ENCODE measurements at regions not wholly inside any gene's neighbourhood (a gene's known extent, or its start where the extent isn't known, plus 50 kb on each side); places are given as distances from the start of the nearest gene placed in this dataset.

DNA sequence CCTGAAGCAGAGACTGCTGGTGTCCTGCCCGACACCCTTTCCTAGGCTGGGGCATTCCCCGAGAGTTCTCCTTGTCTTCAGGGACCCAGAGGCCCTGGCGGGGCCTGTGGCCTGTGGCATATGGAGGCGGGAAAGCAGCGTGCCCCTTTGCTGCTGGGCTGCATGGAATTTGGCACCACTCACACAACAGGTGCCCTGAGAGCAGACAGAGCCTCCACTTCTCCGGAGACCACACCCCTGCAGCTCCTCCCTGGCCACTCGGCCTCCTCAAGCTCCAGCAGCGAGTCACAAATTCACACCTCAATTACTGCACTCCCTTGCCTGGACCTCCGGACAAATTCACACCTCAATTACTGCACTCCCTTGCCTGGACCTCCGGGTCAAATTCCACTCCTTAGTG lies 1375.2 kb downstream of the TBC1D22A start:
- no peak for DNase-seq

DNA sequence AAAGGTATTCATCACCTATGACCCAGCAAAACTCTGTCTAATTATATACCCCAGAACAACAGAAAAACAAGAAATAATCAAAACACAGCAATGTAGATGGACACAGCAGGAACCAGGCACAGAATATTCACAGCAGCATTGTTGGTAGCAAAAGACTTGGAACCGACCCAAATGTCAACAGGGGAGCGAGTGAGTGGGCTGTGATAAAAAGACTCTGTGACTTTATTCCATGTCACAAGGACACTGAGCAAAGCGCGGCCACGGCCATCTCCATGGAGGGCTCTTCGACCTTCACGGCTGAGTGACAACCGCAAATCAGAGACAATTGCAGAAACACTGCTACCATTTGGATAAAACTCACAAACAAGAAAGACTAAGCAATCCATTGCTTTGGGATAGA lies 1373.1 kb downstream of the TBC1D22A start:
- no peak for DNase-seq

DNA sequence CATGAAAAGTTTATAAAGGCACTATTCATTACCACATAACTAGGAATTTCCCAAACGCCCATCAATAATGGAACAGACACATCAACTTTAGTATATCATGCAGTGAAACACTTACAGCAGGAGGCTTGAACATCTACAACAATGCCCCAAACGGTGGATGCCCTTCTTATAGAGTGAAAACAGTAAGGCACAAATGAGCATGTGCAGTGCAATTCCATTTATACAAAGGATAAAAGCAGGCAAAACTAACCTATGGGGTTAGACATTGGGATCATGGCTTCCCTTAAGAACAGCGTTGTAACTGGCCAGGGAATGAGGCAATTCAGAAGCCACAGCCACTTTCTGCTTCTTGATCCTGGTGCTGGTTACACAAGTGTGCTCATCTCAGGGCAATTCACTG lies 1363.0 kb downstream of the TBC1D22A start:
- DNase-seq: no peak

DNA sequence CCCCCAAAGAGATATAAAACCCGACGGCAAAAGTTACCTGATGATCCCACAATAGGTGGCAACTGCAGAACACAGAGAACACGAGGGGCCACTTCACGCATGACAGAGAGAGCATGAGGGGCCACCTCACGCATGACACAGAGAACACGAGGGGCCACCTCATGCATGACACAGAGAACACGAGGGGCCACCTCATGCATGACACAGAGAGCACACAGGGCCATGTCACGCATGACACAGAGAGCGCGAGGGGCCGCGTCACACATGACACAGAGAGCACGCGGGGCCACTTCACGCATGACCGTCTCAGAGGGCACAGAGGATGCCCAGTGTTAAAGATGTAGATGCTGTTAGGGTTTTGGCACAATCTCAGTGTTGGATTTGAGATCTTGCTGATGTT lies 1359.5 kb downstream of the TBC1D22A start:
- DNase-seq: no peak

DNA sequence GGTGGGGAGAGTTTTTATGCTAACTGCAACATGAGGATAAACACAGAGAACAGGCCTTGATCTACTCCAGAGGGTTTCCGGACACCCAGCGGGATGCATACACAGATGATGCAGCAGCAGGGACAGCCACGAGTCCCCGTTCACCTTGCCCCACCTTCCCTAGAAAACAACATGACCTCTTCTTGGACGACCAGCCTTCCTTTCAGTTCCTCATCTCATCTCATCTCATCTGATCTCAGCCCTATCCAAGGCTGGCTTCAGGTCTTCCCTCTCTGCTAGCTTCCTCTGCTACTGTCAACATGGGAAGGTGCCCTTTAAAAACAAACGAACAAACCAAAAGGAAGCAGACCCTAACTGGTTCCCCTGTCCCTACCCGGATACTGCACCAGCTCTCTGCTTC lies 1356.2 kb downstream of the TBC1D22A start:
- no peak for DNase-seq

DNA sequence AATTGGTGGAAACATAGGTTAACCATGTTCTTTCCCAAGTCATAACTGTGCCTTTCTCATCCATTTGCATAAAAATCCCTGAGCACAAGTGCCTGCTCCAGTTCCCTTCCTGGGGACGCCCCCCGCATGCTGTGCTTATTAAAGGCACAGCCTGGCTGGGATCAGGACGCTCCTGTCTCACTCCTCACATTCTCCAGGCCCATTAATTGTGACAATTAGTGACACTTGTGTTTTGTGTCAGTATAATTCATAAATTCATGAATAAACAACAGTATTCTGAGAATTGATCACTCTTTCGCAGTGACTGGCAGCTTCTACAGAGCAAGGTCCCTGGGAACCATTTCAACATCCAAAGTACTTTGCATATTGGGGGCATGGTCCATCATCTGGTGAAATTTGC lies 1354.4 kb downstream of the TBC1D22A start:
- no peak for DNase-seq

DNA sequence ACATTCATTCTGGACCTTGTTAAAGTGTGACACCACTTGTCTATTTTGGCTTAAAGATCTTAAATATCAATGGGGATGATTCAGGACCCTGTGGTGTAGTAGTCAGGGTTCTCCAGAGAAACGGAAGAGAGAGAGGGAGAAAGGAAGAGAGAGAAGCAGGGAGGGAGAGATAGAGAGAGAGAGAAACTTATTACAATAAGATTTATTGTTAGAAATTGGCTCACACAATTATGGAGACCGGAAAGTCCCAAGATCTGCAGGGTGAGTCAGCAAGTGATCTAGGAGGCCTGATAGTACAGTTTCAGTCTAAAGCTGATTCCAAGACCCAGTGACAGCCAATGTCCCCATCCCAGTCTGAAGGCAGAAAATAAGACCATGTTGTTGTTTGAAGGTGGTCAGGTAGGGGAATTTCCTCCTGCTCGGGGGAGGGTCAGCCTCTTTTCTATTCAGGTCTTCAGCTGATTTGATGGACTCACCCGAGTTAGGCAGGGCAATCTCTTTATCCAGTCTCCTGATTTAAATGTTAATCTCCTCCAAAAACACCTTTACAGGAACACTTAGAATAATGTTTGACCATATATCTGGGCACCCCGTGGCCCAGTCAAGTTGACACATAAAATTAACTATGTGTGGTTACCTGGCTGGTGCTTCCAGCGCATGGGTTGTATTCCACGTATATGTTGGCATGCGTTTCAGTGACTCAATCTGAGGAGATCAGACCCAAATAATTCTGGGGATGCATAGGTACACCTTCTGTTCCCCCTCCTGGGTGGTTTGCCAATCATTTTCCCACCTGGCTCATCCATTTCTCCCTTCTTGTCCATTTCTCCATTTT lies 1350.5 kb downstream of the TBC1D22A start:
- DNase-seq: no peak

DNA sequence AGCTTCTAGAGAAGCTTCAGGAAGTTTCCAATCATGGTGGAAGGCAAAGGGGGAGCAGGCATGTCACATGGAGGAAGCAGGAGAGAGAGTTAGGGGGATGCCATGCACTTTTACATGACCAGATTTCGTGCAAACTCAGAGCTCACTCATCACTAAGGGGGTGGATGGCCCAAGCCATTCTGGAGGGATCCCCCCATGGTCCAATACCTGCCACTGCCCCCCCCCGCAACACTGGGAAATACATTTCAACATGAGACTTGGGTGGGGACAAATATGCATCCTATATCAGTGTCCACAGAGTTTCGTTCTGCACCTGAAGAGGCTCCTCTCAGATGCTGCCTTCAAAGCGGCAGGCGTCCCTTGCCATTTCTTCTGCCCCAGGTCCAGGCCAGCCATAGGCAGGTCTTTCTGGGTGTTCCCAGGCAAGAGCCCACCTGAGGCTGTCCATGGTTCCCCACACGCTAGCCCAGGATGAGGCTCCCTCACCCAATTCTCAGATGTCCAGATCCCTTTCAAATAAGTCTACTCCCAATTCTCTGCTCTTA lies 1344.3 kb downstream of the TBC1D22A start:
- DNase-seq: no peak

DNA sequence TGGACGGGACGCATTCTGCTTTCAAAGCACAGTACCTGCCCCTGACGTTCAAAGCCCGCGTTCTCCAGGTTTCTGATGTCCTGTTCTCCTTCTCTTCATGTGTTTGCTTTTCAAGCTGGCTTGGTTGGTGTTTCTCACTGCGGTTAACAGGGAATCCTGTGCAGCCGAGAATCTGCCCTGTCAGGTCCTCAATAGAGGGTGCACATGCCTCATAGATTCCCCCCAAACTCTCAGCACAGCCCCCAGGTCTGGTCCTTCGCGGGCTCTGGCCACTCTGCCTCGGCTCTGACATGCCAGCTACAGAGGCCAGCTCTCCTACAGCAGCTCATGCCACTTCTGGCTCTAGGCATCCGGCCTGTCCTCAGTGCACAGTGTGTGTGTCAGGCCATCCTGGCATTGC lies 1343.8 kb downstream of the TBC1D22A start:
- no peak for DNase-seq

DNA sequence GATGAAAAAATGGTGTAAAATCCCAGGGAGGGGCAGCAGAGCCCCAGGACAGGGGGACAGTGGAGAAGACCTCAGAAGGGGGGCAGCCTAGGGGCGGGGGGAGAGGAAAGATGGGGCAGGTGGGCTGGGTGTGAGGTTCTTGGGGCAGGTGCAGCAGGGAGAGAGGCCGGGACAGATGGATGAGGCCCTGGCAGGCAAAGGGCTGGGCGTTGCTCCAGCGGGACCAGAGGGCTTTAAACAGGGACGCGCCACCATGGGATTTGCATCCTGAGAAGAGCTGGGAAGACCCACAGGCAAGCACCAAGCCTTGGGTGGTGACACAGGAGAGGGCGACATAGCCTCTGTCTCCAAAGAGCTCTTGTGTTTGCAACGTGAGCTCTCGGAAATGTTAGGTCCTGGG lies 1342.8 kb downstream of the TBC1D22A start:
- no peak for DNase-seq

DNA sequence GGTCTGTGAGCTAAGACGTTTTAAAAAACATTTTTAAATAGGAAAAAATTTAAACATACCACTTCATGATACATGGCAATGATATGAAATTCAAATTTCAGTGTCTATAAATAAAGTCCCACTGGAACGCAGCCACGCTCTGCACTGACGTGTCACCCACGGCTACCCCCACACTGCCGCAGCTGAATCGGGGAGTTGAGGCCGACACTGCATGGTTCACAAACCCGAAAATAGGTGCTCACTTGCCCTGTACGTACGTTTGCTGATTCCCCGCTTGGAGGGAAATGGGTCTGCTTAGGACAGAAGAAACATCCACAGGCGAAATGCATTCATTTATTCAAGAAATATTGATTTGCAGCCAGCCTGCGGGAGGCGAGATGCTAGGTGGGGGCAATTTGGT lies 1342.3 kb downstream of the TBC1D22A start:
- DNase-seq: no peak

DNA sequence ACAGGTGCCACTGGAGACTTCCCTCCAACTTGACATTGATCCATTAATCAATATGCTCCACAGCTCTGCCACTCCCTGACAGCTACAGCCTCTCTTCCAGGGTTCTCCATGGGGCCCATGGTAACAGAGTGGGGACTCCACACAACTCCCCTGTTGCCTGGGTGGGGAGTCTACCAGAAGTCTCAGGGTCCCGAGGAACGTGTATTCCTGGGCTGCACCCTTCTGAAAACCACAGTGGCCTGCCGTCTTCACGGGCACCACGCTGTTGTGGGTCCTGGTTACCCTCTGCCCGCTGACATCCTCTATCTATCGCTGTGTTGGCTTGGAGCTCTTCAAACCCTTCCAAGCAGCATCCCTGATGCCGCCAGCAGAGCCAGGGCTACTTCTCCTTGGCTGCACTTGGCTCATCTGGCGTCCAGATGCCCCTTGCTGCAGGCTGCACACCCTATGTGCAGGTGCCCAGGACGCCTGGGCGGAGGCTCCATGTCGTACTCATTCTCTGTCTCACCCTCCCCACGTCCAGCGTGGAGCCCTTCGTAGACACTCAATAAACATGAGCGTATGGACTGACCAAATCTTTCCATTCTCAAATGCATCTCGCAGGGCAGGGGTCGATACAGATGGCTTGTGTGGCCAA lies 1341.8 kb downstream of the TBC1D22A start:
- no peak for DNase-seq

DNA sequence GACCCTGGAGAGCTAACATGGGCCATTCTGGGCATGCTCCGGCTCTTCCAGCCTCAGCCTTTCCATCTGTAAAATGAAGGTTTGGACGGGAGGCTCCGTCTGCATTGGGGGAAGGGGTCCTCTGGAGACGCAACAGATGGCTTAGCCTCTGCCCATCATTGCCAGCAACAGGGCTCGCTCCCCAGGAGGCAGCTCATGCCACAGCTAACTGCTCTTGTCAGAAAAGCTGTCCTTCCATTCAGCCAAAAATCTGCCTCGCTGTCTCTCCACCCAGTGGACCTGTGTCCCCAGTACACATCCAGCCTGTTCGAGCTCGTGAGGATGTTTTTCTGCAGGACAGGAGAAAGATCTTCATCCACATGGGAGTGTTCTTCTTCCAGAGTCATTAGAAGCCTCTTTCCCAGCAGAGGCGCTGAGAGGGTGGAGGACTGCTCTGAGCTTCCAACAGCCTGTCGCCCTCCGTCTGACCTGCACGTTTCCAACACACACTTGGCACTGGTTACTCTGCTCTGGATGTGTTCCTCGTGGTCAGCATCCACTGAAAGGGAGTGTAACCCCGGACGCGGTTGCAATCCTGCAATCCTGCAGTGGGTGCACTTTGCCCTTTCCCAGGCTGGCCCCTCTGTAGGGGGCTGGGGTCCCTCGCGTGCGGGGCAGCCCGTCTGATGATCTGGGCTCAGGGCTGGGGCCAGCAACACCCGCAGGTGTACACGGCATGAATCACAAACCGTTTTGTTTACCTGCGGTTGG lies 1340.9 kb downstream of the TBC1D22A start:
- no peak for DNase-seq

DNA sequence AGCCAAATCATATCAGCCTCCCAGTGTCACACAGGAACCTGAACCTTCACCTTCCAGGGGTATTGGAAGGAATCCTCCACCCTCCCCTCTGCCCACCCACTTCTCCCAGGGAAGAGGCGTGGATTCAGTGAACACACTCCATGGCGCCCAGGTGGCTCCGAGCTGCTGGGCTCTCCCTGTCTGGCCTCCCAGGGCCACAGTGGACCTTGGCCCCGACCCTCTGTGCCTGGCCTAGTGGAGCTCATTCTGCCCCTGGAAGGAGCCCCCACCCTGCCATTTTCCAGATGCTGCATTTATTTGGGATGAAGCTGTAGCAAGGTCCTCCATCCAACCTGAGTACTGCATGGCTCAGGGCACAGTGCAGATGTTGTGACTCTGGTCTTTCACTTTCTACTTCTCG lies 1340.1 kb downstream of the TBC1D22A start:
- DNase-seq: no peak

DNA sequence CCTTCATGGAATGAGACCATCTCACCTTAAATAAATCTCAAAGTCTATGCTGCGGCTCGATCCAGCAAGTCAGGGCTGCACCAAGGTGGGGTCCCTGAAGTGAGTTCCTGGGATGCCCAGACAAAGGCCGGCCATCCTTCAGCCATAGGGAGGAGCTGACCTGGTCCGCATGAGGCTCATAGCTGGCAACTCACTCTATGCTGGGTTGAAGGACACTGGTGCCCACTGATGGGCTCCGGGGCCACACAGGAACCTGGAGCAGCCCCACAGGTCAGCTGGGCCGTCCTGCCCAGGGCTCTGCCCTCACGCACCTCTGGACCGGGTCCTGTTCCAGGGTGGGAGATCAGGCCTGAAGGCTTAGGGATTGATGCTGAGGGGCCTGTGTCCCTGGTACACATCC lies 1339.3 kb downstream of the TBC1D22A start:
- DNase-seq: no peak

DNA sequence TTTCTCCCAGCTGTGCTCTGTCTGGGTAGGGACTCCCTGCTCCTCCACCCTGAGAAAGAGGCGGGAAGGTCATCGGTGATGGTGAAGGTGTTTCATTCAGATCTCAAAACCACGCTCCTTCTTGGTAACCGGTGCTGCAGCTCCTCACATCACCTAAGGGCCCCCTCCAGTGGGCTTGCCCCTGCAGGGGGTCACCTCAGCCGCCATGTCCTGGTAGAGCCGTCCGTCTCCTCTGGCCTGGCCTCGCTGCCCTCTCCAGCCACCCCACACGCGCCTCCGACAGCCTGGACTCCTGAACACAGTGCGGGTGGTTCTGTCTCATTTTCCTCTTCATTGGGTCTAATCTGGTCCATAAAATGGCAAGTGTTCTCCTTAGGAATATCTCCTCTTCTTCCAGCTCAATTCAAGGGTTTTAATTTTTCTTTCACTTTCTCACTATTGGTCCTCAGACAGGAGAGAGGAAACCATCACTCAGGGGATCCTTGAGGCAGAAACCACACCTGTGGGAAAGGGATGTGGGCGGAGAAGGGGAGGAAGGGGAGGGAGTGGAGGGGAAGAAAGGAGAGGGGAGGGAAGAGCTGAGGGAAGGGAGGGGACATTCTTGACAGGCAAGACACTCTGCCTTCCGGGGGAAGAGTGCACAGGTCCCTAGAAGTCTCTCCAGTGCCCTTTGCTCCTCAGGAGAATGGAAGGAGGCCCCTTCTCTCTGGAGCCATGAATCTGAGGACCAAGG lies 1338.4 kb downstream of the TBC1D22A start:
- DNase-seq: no peak

DNA sequence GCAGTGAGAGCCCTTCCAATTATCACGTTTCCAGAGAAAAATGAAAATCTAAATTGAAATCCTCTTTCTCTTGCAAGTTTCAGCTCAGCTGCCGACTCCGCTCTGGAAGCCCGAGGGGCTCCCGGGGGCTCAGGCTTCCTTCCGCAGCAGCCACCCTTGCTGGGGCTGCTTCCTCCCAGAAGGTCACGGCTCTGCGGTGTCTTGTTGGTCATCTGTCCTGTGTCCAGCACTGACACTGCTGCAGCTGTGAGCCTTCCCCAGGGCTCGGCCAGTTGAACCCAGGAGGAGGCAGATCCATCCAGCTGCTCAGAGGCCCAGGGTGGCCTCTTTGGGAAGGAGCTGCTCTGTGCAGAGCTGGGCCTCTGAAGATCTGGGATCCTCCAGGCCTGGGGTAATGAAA lies 1337.2 kb downstream of the TBC1D22A start:
- DNase-seq: no peak

DNA sequence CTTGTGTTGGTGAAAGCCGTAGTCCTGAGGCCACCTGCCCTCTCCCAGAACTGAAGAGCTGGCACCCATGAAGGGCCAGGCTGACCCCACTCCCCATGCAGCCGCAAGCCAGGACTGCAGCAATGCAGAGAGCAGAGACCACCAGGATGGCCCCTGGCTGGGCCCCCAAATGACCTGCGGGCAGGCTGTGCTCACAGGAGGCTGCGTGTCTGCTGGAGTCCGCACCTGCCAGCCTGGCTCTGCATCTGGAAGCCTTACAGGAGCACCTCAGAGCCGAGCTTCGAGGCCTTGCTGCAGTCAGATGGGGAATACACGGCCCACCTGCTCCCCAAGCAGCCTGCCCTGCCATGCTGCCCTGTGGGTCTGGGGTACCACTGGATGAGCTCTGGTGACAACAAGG lies 1336.8 kb downstream of the TBC1D22A start:
- no peak for DNase-seq

DNA sequence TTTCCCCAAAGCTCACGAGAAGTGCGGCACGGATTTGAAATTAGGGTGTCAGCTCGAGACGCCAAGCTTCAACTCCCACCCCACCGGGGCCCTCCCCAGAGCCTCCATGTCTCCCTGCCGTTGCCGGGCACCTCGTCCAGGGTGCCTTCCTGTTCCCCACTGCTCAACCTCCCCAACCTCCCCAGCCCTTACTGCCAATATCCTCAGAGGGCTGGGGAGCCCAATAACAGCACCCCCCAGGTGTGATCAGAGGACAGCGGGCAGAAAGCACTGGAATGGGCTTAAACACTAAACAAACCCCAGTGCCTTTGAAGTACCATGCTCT lies 1336.4 kb downstream of the TBC1D22A start:
- DNase-seq: no peak

DNA sequence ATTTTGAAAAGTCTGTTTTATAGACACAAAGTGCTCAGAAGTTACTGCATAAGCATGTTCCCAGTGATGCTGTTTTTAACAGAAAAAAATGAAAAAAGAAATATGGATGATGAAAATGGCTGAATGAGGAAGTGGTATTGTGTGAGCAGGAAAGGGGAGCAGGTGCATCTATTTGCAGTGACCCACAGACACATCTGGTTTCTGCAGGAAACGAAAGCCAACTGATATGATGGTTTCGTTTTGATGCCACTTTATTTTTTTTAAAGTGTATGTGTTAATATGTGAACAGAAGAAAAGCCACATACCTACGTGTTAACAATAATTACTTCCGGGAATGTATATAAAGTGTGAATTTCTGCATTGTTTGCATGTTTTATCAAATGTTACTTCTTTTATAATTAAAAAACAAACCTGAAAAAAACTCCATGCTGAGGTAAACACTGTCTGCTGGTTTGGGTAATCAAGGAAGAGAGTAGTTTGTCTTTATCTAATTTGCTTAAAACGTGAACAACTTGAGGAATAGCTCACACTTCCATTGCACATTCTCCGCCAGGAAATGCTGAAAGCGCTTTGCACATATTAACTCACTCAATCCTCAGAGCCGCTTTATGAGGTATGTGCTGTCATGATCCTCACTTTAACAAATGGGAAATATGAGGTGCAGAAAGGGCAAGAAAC lies 1335.9 kb downstream of the TBC1D22A start:
- DNase-seq: no peak

DNA sequence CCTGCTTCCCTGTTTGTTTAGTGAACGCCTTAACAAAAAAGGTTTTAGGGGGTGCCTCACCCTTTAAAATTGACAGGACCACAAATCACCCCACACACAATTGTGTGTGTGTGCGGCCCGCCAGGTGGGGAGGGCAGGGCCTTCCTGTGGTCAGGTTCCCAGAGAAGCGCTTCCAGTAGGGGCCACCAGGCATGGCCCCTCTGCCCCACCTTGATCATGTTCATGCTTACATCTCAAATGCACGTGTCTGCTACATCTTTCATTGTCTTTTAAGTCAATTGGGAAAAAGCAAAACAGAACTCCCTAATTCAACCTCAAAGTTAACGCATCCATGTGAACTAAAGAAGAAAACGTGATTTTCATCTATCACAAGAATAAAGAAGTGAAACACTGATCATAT lies 1335.3 kb downstream of the TBC1D22A start:
- DNase-seq: no peak

DNA sequence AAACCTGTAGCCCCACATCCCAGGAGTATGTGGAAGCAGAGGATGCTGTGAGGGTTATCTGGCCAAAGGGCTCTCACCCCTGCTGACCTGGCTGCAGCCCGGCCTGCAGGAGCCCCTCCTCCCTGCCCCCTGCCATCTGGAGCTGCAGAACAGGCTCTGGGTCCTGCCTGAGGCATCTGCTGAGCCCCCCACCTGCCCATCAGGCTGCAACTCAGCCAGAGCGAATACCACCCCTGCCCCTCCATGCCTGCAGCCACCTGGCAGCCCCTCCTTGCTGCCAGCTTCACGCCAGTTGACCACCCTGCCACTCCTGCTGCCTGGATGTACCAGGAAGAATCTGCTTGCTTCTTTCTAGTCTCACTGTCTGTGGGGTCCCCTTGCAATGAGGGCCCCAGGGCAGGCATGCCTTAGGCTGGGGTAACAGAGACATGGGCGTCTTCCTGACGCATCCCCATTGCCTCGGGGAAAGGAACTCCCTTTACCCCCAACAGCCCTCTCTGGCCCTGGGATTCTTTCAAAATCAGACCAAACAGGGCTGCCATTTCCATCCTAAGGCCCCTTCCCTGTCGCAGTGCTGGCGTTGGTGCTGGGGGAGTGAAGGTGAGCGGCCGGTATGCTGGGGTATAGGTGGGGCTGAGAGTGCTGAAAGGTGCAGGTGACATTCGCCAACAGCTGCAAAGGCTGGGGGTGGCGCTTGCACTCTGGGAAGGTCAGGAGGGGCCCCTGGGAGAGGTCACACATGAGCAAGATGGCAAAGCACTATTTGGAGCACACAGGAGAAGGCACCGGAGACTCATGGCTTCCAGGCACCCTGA lies 1334.6 kb downstream of the TBC1D22A start:
- DNase-seq: no peak

Data from activated naive CD4-positive, alpha-beta T cell treated with anti-CD3 and anti-CD28 coated beads, Interleukin-2, amount 50 U/mL, for 16 hours (primary cell).